ENCODE measurements at regions not wholly inside any gene's neighbourhood (a gene's known extent, or its start where the extent isn't known, plus 50 kb on each side); places are given as distances from the start of the nearest gene placed in this dataset.

GRCh38 chr16:87213536-87213935 lies 103.7 kb downstream of the C16orf95 start:
- H3K9me3 ChIP-seq (ENCODE audit: control insufficient read depth in 4 of 4, low read length in 3 of 4), result no peaks in the 10 kb centered on the region
- H3K4me3 ChIP-seq (ENCODE audit: low read depth in 1 of 3, low read length in 3 of 3), result no peak overlapping the region
- no peaks in the 10 kb centered on the region for H3K36me3 ChIP-seq (ENCODE audit: control insufficient read depth in 4 of 4, insufficient read depth in 3 of 4, low read depth in 1 of 4, low read length in 3 of 4)
- DNase-seq (ENCODE audit: low spot score), result no peak
- TF ChIP-seq NR2F2 (IDR thresholded peaks at IDR 0.05) (no peak), RXRA (IDR thresholded peaks at IDR 0.05) (no peak), EGR1 (IDR thresholded peaks at IDR 0.05; ENCODE audit: low read depth in 2 of 2) (no peak), FOXA2 (IDR thresholded peaks at IDR 0.05) (no peak), SP1 (IDR thresholded peaks at IDR 0.05) (no peak), JUND (IDR thresholded peaks at IDR 0.05) (no peak), MAX (IDR thresholded peaks at IDR 0.05) (no peak), ZBTB33 (IDR thresholded peaks at IDR 0.05) (no peak), GABPA (IDR thresholded peaks at IDR 0.05 in 1 of 2, conservative IDR thresholded peaks at IDR 0.05 in 1 of 2) (no peak), RAD21 (IDR thresholded peaks at IDR 0.05) (no peak), YY1 (IDR thresholded peaks at IDR 0.05) (no peak), REST (IDR thresholded peaks at IDR 0.05) (no peak)
- H3K27ac ChIP-seq (ENCODE audit: low read depth in 1 of 2, low read length in 2 of 2), result no peak overlapping the region
- 90% methylated on average over 6 of the region's 6 CpGs for WGBS
- no peak overlapping the region for H3K9ac ChIP-seq (ENCODE audit: low read depth in 1 of 2, low read length in 2 of 2)
- no peaks in the 10 kb centered on the region for H3K4me1 ChIP-seq (ENCODE audit: control insufficient read depth in 4 of 4, insufficient read depth in 4 of 4, low read length in 3 of 4)
- H3K27me3 ChIP-seq (ENCODE audit: control insufficient read depth in 4 of 4, insufficient read depth in 4 of 4, low read length in 3 of 4), result no peaks in the 10 kb centered on the region

- Histone ChIP-seq H3K36me3 (ENCODE audit: control insufficient read depth in 4 of 4, insufficient read depth in 3 of 4, low read depth in 1 of 4, low read length in 3 of 4) (no peaks in the 10 kb centered on the region), H3K27ac (ENCODE audit: low read depth in 1 of 2, low read length in 2 of 2) (no peak overlapping the region), H3K27me3 (ENCODE audit: control insufficient read depth in 4 of 4, insufficient read depth in 4 of 4, low read length in 3 of 4) (no peaks in the 10 kb centered on the region), H3K9ac (ENCODE audit: low read depth in 1 of 2, low read length in 2 of 2) (no peak overlapping the region), H3K9me3 (ENCODE audit: control insufficient read depth in 4 of 4, low read length in 3 of 4) (no peaks in the 10 kb centered on the region), H3K4me1 (ENCODE audit: control insufficient read depth in 4 of 4, insufficient read depth in 4 of 4, low read length in 3 of 4) (no peaks in the 10 kb centered on the region), H3K4me3 (ENCODE audit: low read depth in 1 of 3, low read length in 3 of 3) (no peak overlapping the region)
- 76% methylated on average over 35 of the region's 35 CpGs for WGBS
- DNase-seq (ENCODE audit: low spot score), result no peak
- TF ChIP-seq ATF3 (IDR thresholded peaks at IDR 0.05) (no peak), TAF1 (conservative IDR thresholded peaks at IDR 0.05) (no peak), ZBTB33 (IDR thresholded peaks at IDR 0.05) (no peak), FOXA1 (IDR thresholded peaks at IDR 0.05) (no peak), SP1 (IDR thresholded peaks at IDR 0.05) (no peak), NR2F2 (IDR thresholded peaks at IDR 0.05) (no peak), JUND (IDR thresholded peaks at IDR 0.05) (no peak), CTCF (IDR thresholded peaks at IDR 0.05; ENCODE audit: low read depth, low read length, missing input control) (no peak), REST (IDR thresholded peaks at IDR 0.05) (no peak), RAD21 (IDR thresholded peaks at IDR 0.05) (no peak), GABPA (IDR thresholded peaks at IDR 0.05 in 1 of 2, conservative IDR thresholded peaks at IDR 0.05 in 1 of 2) (no peak), FOXA2 (IDR thresholded peaks at IDR 0.05) (no peak)
Observed at GRCh38 chr16:87216148-87216840, 100.9 kb downstream of the C16orf95 start.

Measured in liver (tissue), 8 donors.